Mesenchymal stem cell (in vitro differentiated cells and primary cell): ENCODE measurements at regions not wholly inside any gene's neighbourhood (a gene's known extent, or its start where the extent isn't known, plus 50 kb on each side); places are given as distances from the start of the nearest gene placed in this dataset.
A peak's percentile ranks its signal among the peaks of the same experiment; 100 is the strongest.

Experiments
- DNase-seq: peaks from one replicate; pipeline ENCODE4 v3.0.0-alpha.2; 2013
- H2AFZ ChIP-seq: one replicate; pipeline ENCODE4 v1.6.1; 2013; ENCODE audit warnings: low read depth, mild to moderate bottlenecking, control low read depth, inconsistent platforms, low read length, moderate library complexity
- H2AK5ac ChIP-seq: 2 replicates; pipeline ENCODE4 v1.6.1; 2013; ENCODE audit warnings: low read length, moderate library complexity, mild to moderate bottlenecking, inconsistent platforms; ENCODE audit not compliant: severe bottlenecking
- H2BK120ac ChIP-seq: one replicate; pipeline ENCODE4 v1.6.1; 2013; ENCODE audit warnings: low read depth, mild to moderate bottlenecking, inconsistent platforms, low read length, moderate library complexity
- H2BK12ac ChIP-seq, 2 experiments: one replicate each; pipeline ENCODE4 v1.6.1; 2013; ENCODE audit warnings: inconsistent platforms in 2 of 2, low read length in 2 of 2, mild to moderate bottlenecking in 2 of 2, moderate library complexity in 2 of 2, control low read depth in 1 of 2
- H2BK15ac ChIP-seq: one replicate; pipeline ENCODE4 v1.6.1; 2013; ENCODE audit warnings: mild to moderate bottlenecking, low read depth, inconsistent platforms; ENCODE audit not compliant: poor library complexity, severe bottlenecking
- H2BK5ac ChIP-seq: 2 replicates; pipeline ENCODE4 v1.6.1; 2013; ENCODE audit warnings: low read depth, mild to moderate bottlenecking, low read length, control low read depth, inconsistent platforms; ENCODE audit not compliant: poor library complexity, severe bottlenecking
- H3K14ac ChIP-seq, 2 experiments: one replicate each; pipeline ENCODE4 v1.6.1; 2013; ENCODE audit warnings: inconsistent platforms in 2 of 2, low read length in 2 of 2, control low read depth in 1 of 2, mild to moderate bottlenecking in 1 of 2, moderate library complexity in 1 of 2
- H3K18ac ChIP-seq, 2 experiments: one replicate each; pipeline ENCODE4 v1.6.1; 2013; ENCODE audit warnings: inconsistent platforms in 2 of 2, low read length in 2 of 2, control low read depth in 1 of 2, low read depth in 1 of 2, mild to moderate bottlenecking in 1 of 2
- H3K23ac ChIP-seq, 2 experiments: one replicate each; pipeline ENCODE4 v1.6.1; 2013; ENCODE audit warnings: inconsistent platforms in 2 of 2, low read length in 2 of 2, mild to moderate bottlenecking in 2 of 2, moderate library complexity in 2 of 2, control low read depth in 1 of 2
- H3K27ac ChIP-seq: 2 replicates; pipeline ENCODE4 v1.5.1; 2013; ENCODE audit warnings: mild to moderate bottlenecking, moderate library complexity, low read length, control low read depth, inconsistent platforms; ENCODE audit not compliant: poor library complexity, severe bottlenecking
- H3K27me3 ChIP-seq, 2 experiments: 2 replicates each; pipeline versions ENCODE4 v1.6.1 to v1.7.0; 2013; ENCODE audit warnings: low read length in 2 of 2, mild to moderate bottlenecking in 2 of 2, moderate library complexity in 2 of 2, control low read depth in 1 of 2, inconsistent platforms in 1 of 2; ENCODE audit not compliant: control insufficient read depth in 1 of 2, insufficient read depth in 1 of 2
- H3K36me3 ChIP-seq, 2 experiments: 2 replicates each; pipeline versions ENCODE4 v1.6.1 to v1.7.0; 2013; ENCODE audit warnings: low read length in 2 of 2, control low read depth in 1 of 2, inconsistent platforms in 1 of 2, low read depth in 1 of 2, mild to moderate bottlenecking in 1 of 2; ENCODE audit not compliant: insufficient read depth in 2 of 2, control insufficient read depth in 1 of 2
- H3K4ac ChIP-seq, 2 experiments: one replicate each; pipeline ENCODE4 v1.6.1; 2013; ENCODE audit warnings: inconsistent platforms in 2 of 2, low read length in 2 of 2, mild to moderate bottlenecking in 2 of 2, moderate library complexity in 2 of 2, control low read depth in 1 of 2, low read depth in 1 of 2
- H3K4me1 ChIP-seq: 2 replicates; pipeline ENCODE4 v1.6.1; 2013; ENCODE audit warnings: low read depth, low read length, control low read depth; ENCODE audit not compliant: control insufficient read depth, insufficient read depth
- H3K4me2 ChIP-seq: 2 replicates; pipeline ENCODE4 v1.6.1; 2013; ENCODE audit warnings: low read length, mild to moderate bottlenecking, inconsistent platforms; ENCODE audit not compliant: poor library complexity, severe bottlenecking
- H3K4me3 ChIP-seq, 2 experiments: 2 replicates each; pipeline versions ENCODE4 v1.5.1 to v1.7.0; 2013; ENCODE audit warnings: low read length in 2 of 2, mild to moderate bottlenecking in 2 of 2, control low read depth in 1 of 2, low read depth in 1 of 2; ENCODE audit not compliant: insufficient read depth in 1 of 2
- H3K79me1 ChIP-seq: replicated peaks from 2 replicates; pipeline ENCODE4 v1.6.1; 2013; ENCODE audit warnings: mild to moderate bottlenecking, control low read depth, low read length, inconsistent platforms; ENCODE audit not compliant: poor library complexity, severe bottlenecking
- H3K9ac ChIP-seq: 2 replicates; pipeline ENCODE4 v1.7.0; 2013; ENCODE audit warnings: mild to moderate bottlenecking, low read length, moderate library complexity
- H3K9me3 ChIP-seq: 2 replicates; pipeline ENCODE4 v1.7.0; 2013; ENCODE audit warnings: mild to moderate bottlenecking, low read length; ENCODE audit not compliant: control insufficient read depth
- H4K8ac ChIP-seq: one replicate; pipeline ENCODE4 v1.6.1; 2013; ENCODE audit warnings: inconsistent platforms, mild to moderate bottlenecking, low read length, moderate library complexity
- H4K91ac ChIP-seq: one replicate; pipeline ENCODE4 v1.6.1; 2013; ENCODE audit warnings: mild to moderate bottlenecking, low read length, inconsistent platforms
- WGBS: methylation state at CpG from one replicate; pipeline ENCODE4 v1.1.7; 2013; ENCODE audit warnings: mixed read lengths; 5-methylcytosine and 5-hydroxymethylcytosine counted together

DNA sequence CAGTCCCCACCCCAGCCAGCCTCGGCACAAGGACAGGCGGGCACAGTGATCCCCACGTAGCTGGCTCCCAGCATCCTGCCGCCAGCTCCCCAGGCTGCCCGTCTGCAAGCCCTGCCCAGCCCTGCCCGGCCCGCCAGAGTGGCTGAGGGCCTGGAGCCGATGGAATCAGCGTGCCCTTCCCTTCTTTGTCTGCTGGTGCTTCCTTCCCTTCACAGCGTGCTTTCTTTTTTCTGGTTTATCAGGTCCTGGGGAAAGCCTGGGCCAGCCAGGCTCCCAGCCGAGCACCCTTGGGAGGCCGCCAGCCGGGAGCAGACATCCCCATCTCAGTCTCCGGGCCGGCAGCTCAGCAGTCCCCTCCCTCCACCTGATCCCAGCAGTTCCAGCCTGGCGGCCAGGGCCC is 54.7 kb upstream of the SMAD6 start:
- WGBS, result 88% methylated on average over 14 of the region's 16 CpGs
- DNase-seq, result no peak
- Histone ChIP-seq H3K4ac (peak overlapping the region in 1 of 2 experiments; percentile 13), H3K4me1 (peaks cover 14% of the 10 kb centered on the region), H3K4me2 (no peak overlapping the region), H3K27ac (no peak overlapping the region), H2BK12ac (peak overlapping the region in 1 of 2 experiments; percentile 88), H2BK15ac (peak overlapping the region; percentile 44), H3K23ac (peak overlapping the region in 1 of 2 experiments; percentile 65), H3K79me1 (no peaks in the 10 kb centered on the region), H3K14ac (peak overlapping the region in 1 of 2 experiments; percentile 62), H4K8ac (peak overlapping the region; percentile 5), H2AK5ac (no peak overlapping the region), H3K27me3 (no peaks in the 10 kb centered on the region), H3K4me3 (no peak overlapping the region), H2BK120ac (no peak overlapping the region), H3K18ac (peak overlapping the region in 1 of 2 experiments; percentile 63), H2AFZ (no peak overlapping the region), H3K9me3 (no peaks in the 10 kb centered on the region), H4K91ac (peak overlapping the region; percentile 80), H2BK5ac (no peak overlapping the region), H3K36me3 (no peaks in the 10 kb centered on the region), H3K9ac (no peak overlapping the region)

DNA sequence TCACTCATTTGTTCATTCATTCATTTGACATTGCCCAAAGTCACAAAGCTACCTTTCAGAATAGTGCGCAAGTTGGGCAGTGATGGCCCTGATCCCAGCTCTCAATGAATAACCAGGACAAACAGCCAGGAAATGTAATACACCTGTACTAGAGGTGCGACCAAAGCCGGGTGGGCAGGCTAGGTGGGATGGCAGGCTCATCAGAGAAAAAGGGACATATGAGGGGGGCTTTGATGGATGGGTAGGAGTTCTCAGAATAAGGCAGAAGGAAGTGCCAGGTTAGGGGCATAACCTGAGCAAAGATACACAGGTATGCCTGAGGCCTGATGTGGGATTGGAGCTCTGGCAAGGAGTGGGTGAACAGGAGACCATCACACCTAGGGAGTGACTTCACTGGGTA is 53.4 kb upstream of the SMAD6 start:
- Histone ChIP-seq H2AFZ (no peak overlapping the region), H3K4ac (no peak overlapping the region), H3K9ac (no peak overlapping the region), H4K8ac (no peak overlapping the region), H2AK5ac (no peak overlapping the region), H3K4me2 (no peak overlapping the region), H3K4me3 (no peak overlapping the region), H3K23ac (no peak overlapping the region), H3K27me3 (no peaks in the 10 kb centered on the region), H2BK15ac (no peak overlapping the region), H2BK5ac (no peak overlapping the region), H3K4me1 (peaks cover 14% of the 10 kb centered on the region), H3K79me1 (no peaks in the 10 kb centered on the region), H3K36me3 (no peaks in the 10 kb centered on the region), H3K27ac (no peak overlapping the region), H4K91ac (no peak overlapping the region), H2BK120ac (no peak overlapping the region), H3K18ac (no peak overlapping the region), H2BK12ac (no peak overlapping the region), H3K14ac (no peak overlapping the region), H3K9me3 (no peaks in the 10 kb centered on the region)
- 100% methylated on average over 3 of the region's 3 CpGs for WGBS
- DNase-seq, result no peak

DNA sequence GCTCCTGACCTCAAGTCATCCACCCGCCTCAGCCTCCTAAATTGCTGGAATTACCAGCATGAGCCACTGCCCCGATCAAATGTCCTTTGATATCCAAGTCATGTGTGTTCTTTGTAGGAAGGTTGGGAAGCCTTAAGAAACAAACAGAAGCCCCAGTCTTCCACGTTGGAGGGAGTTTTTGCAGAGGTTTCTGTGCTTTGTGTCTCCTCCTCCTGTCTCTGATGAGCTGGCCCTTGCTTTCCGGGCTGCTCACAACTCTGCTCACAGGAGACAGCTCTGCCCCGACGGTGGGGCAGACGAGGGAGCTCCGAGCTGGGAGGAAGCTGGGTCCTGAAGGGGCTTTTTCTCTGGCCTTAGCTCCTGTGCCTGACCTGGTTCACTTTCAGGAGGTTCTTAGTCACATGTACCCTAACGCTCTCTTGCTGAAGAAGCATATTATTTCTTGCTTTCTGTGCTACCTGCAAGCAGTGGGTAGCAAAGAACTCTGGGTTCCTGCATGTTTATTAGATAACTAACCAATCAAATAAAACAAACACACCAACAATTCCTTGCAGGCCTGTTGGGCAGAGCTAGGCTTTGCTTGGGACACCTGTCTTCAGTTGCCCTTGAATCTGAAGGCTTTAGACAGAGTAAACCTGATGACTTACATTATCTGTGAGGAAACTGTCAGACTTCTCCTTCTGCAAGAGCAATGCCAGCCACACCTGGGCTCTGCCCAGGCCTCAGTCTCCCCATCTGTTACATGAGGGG is 52.6 kb upstream of the SMAD6 start:
- H3K18ac ChIP-seq, result peak overlapping the region in 1 of 2 experiments; percentile 29
- H3K36me3 ChIP-seq, result no peaks in the 10 kb centered on the region
- H2AFZ ChIP-seq, result no peak overlapping the region
- H3K4ac ChIP-seq, result no peak overlapping the region
- WGBS, result 55% methylated on average over 8 of the region's 9 CpGs
- H3K23ac ChIP-seq, result no peak overlapping the region
- H4K8ac ChIP-seq, result no peak overlapping the region
- no peaks in the 10 kb centered on the region for H3K9me3 ChIP-seq
- no peak overlapping the region for H4K91ac ChIP-seq
- no peak for DNase-seq
- peak overlapping the region; percentile 39 for H2BK120ac ChIP-seq
- H3K27me3 ChIP-seq, result peaks cover 0 to 3% of the 10 kb centered on the region in 2 experiments
- peaks cover 14% of the 10 kb centered on the region for H3K4me1 ChIP-seq
- no peak overlapping the region for H2AK5ac ChIP-seq
- H2BK15ac ChIP-seq, result no peak overlapping the region
- H3K9ac ChIP-seq, result no peak overlapping the region
- no peak overlapping the region for H3K4me3 ChIP-seq
- H3K27ac ChIP-seq, result no peak overlapping the region
- no peaks in the 10 kb centered on the region for H3K79me1 ChIP-seq
- no peak overlapping the region for H3K4me2 ChIP-seq
- H2BK12ac ChIP-seq, result peak overlapping the region; percentile 2 to 9
- no peak overlapping the region for H2BK5ac ChIP-seq
- no peak overlapping the region for H3K14ac ChIP-seq

- Histone ChIP-seq H2AFZ (no peak overlapping the region), H3K27ac (no peak overlapping the region), H2BK5ac (no peak overlapping the region), H3K18ac (no peak overlapping the region), H2BK120ac (no peak overlapping the region), H3K79me1 (no peaks in the 10 kb centered on the region), H3K4me1 (peaks cover 13% of the 10 kb centered on the region), H3K36me3 (no peaks in the 10 kb centered on the region), H4K91ac (no peak overlapping the region), H3K4me3 (no peak overlapping the region), H3K14ac (peak overlapping the region in 1 of 2 experiments; percentile 75), H2BK12ac (peak overlapping the region; percentile 5 to 39), H3K9me3 (no peaks in the 10 kb centered on the region), H3K4me2 (no peak overlapping the region), H4K8ac (peak overlapping the region; percentile 36), H3K4ac (no peak overlapping the region), H3K27me3 (peaks cover 0 to 3% of the 10 kb centered on the region in 2 experiments), H3K9ac (no peak overlapping the region), H3K23ac (no peak overlapping the region), H2BK15ac (no peak overlapping the region), H2AK5ac (no peak overlapping the region)
- 51% methylated on average over 5 of the region's 5 CpGs for WGBS
- DNase-seq, result peak; percentile 63
Observed at GRCh38 chr15:66650433-66650832, 51.6 kb upstream of the SMAD6 start.
